HG02610 (cell line): ENCODE measurements at regions not wholly inside any gene's neighbourhood (a gene's known extent, or its start where the extent isn't known, plus 50 kb on each side); places are given as distances from the start of the nearest gene placed in this dataset.

Experiments
- ATAC-seq: cut with Tn5 transposase; IDR thresholded peaks from one replicate; pipeline ENCODE4 v1.9.1; 2021; ENCODE audit warnings: mild to moderate bottlenecking, moderate library complexity; ENCODE audit not compliant: unreplicated experiment

DNA sequence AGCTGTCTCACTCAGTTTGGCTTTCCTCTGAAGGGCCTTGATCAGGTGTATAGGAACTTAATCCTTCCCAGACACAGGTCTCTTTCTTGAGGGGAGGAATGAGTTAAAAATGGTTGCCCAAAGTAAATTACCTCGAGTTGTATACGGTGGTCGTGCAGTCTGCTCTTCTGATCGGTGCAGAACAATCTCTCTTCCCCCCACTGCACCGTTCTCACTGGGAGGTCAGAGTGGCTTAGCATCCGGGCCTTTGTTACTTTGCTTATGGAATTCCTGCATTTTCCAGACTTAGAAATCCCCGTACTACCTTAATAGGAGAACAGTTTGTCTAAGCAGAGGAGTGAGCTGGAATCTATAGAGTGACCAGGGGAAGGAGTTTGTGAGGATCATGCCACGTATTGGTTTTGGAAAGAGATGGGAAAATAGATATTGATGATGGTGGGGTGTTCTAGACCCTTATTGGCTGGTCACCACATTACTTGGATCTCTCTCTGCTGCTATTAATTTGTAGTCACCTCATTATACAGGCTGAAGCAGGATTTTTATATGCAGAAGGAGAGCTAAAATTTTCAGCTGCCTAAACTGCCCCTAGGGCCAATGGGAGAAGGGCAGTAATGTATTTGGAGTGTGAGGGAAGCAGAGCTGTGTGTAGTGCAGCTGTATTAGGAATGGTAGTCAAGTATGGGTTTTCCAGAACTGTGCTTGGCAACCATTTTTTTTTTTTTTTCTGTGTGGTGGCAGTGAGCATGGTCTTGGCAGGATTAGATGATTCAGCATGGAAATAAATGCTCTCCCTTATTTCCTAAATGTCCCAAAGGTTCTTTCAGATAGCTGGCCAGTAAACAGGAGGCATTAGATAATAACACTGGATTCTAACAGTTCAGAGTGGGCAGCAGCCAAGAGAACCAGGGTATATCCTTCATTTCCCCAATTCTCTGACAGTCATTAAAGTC is 81.5 kb downstream of the NDUFS5 start:
- no peak for ATAC-seq

DNA sequence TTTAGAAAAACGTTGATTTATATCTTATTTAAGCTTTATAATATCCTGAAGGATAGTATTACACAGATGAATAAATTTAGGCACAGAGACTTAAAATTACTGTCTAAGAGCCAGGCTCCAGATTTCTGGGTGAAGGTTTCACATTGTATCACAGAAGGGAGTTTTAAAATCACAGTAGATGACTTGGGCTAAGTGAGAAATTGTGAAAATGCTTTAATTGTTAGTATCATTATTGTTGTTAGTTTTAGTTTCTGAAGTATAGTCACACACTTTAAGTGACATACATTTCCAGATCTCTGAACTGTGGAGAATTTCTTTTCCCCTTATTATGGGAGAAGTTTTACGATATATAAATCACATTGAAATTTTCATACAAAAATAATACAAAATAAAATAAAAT is 83.5 kb downstream of the NDUFS5 start:
- ATAC-seq: no peak

DNA sequence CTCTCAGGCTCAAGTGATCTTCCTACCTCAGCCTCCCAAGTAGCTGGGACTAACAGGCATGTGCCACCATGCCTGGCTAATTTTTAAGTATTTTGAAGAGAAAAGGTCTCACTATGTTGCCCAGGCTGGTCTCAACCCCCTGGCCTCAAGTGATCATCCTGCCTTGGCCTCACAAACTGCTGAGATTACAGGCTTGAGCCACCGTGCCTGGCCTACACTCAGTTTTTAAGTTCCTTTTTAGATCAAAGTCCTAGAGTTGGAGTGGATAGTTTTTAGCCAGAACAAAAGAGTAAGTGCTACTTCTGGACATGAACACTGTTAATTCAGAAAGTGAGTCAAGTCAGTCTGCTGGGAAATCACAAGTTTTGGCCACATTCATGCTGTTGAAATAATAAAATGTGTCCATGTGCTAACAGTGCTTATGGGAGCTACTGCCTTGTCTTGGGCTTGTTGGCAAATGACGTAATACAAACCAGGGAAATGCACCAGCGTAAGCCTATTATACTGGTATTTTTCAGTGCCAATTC is 84.2 kb downstream of the NDUFS5 start:
- no peak for ATAC-seq

DNA sequence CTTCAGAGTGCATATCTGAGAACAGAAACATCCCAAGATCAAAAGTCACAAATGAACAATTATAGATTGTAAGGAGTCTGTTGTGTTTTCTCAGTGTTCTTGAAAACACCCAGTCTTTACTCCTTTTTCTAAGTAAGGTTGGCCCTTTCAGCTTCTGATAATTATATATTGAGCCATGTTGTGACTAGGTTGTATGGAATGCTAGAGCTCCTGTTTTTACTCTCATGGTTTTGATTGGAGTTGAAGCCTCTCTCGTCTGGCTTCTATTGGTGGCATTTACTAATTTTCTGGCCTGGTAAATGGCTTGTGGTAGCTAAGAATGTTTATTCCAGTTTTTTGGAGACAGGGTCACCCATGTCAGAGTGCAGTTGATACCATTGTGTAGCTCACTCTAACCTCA is 84.7 kb downstream of the NDUFS5 start:
- no peak for ATAC-seq

DNA sequence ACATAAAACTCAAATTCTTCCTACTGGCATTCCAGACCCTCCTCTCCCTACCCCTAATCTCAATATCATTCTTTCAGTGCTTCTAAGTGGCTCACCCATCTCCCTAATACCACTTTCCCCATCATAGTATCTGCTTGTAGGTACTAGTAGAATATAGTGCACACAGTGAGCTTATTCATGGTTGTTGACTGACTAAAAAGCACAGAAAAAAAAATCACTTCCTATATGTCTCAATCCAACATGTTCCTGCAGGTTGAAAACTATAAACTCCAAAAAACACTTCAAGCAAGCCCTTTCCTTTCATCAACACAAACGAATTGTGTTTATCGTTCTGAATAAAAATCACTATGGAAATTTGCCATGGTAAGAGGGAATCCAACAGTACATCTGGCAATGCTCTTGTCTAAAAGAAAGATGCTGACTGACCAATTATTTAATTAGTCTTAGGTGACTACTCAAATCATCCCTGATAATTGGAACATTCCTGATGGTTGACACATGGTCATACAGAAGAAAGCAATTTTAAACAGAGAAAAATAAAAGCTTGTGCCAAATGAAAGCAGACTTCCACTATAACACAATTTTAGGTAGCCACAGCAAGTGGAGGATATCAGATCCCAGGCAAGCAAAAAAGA is 87.1 kb downstream of the NDUFS5 start:
- no peak for ATAC-seq

DNA sequence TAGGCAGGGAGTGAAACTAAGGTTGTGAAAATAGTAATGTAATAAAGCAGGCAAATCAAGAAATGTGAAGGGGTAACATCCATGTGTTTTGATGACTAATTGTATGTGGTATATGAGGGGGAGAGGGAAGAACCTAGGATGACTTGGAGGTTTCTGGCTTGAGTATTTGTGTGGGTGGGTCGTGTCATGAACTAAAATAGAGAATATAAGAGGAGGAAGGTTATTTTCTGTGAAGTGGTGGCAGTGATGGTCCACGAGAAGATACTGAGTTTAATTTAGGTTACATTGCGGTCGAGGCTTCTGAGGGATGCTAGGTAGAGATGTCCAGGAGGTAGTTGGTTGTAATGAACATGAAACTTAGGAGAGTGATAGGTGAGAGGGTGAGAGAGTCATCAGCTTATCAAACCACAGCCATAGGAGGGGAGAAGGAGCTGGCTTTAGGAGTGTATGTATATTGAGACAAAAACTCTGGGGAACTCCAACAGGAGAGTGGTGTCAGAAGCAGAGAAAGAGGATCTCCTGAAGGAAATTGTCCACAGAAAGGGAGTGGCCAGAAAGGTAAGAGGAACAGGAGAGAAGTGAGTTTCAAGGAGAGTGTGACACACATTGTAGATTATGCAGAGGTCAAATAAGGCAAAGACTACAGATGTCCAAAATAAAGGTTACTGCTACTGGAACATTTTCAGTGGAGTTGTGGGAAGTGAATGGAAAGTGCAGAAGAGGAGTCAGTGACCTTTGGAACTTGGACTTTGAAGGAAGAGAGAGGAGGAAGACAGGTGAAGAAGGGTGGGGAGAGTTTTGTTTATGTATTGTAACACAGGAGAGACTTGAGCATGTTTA is 89.0 kb upstream of the MACF1 start:
- ATAC-seq: no peak

DNA sequence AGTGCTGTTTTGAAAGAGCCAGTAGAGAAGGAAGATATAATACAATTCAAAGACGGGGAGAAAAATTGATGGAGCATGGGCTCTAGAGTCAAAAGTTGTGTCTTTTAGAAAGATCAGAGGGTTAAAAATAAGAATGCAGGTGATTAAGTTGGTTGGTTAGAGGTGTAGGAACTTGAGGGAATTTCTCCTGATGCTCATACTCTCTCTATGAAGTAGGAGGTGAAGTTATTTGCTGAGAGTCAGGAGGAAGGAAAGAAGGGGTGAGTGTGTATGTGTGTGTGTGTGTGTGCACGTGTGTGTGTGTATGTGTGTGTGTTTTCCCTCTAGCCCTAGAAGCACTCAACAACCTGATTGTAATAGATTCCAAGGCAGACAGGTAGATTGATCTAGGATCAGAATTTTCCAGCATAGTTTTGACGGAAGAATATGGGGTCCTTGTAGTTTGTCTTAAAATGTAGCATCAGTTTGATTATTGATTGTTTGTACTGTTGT is 88.3 kb upstream of the MACF1 start:
- no peak for ATAC-seq

DNA sequence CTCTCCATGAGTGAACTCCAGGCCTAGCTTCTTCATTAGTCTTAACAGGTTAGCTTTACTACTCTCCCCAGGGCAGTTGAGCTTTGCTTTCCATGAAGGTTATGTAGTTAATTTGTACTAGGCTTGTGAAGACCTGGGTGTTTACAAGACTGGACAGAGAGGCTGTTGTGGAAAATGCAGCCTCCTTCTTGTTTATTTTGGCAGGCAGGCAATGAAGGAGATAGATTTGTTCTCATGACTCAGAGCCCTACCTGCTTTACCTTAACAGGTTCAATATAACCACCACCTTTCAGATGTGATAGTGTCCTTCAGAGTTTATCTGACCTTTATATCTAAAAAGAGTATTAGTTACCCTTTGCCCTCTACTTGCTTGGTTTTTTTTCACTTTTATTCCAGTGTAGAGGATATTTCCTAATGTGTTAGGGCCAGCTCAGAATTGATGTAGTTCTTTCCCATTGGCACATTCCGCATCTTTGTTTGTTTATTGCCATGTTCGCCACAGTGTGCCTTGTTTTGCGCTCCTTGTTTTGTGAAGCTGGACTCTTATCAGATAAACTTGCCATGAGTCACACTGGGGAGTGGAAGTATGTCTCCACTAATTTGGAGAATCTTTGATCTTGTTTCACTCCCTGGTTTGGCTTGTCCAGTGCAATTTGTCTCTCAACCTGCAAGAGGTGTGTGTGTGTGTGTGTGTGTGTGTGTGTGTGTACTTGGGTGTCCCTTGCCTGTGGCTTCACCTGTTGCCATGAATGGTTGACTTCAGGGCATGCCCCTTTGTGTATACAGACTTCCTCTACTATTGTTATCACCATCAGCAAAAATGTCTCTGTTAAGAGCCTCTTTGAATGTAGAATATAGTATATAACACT is 87.4 kb upstream of the MACF1 start:
- ATAC-seq: no peak

DNA sequence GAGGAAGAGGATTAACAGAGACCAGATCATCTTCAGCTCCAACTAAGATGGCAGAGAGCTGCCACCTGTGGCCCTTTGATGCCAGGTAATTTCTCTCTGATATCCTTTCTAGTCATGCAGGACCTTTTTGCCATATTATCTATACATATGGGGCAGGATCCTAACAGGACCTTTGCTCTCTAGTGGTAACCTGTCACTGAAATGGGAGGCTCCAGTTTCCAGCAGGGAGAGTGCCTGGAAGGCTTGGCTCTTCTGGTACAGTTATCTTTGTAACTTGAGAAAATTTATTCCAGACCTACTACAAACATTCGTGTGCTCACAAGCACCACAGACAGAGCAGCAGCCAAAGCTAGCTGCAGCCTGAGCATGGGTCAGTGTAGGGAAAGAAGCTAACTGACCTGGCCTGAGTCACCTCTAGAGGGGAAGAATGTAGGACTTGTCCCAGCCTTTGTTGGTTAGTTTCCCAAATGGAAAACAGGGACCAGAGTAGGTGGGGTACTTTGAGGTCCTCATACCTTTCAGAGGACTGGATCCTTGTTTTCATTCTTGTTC is 86.5 kb upstream of the MACF1 start:
- no peak for ATAC-seq

DNA sequence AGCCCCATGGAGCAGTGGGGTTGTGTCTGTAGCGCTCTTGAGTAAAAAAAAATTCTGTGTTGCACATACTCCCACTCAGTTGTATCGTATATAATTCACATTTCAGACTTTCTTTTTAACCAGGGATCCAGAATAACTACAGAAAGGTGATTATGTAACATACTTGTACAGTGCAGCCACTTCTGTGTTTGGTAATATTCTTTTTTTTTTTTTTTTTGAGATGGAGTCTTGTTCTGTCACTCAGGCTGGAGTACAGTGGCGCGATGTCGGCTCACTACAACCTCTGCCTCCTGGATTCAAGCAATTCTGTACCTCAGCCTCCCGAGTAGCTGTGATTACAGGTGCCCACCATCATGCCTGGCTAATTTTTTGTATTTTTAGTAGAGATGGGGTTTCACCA is 82.4 kb upstream of the MACF1 start:
- ATAC-seq: no peak

DNA sequence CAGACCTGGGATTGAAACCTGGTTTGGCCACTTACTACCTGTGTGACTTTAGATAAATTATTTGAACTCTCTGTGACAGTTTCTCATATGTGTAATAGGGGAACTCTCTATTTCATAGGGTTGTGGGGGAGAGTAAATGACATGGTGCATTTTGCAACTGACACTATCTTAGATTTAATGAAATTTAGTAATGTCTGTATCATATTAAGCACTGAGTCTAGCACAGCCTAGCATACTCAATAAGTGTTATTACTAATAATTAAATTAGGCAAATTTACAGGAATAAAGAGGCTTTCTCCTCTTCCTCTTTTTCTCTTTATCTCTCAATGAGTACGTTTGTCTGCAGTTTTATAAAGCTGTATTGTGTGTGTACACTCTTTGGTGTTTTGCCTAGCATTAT is 80.2 kb upstream of the MACF1 start:
- no peak for ATAC-seq

DNA sequence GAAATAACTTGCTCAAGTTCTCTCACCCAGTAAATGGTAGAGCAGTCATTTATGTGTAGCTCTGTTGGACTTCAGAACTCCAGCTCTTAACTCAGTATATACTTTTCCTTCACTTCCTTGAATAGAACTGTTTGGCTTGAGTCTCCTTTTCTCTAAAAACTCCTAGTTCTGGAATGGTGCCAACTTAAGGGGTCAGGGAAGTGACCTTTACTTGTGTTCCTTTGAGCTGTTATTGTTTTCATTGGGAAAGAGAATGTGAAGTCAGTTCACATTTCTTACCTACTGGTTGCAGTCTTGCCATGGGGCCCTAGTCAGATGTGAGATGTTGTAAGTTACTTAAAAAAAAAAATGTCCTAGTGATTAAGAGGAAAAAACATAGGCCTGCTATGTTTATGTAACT is 77.0 kb upstream of the MACF1 start:
- no peak for ATAC-seq

DNA sequence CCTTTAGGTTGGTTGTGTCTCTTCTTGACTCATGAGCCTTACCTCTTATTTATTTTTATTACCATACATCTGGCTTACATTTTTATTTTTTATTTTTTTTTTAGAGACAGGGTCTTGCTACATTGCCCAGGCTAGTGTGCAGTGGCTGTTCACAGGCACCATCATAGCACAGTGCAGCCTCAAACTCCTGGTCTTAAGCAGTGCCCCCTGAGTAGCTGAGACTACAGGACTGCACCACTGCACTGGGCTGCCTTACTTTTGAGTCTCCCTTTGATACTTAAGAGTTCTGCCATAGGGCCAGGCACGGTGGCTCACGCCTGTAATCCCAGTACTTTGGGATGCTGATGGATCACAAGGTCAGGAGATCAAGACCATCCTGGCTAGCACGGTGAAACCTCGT is 76.4 kb upstream of the MACF1 start:
- ATAC-seq: no peak

DNA sequence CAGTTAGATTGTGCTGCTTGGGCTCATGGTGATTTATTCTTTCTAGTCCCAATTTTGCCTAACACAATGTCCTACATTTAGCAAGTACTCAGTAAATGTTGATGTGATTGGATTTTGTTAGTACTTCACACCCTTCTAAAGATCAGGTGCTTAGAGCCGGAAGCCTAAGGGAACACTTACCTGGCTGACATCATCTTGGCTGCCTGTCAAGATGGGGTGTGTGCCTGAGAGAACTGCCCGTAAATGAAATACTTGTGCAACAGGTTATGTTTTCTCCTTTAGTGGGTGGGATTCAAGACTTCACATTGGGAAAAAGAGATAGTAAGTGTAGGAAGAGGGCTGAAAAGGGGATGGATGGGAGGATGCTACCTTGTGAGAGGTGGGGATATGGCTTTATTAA is 75.5 kb upstream of the MACF1 start:
- no peak for ATAC-seq

DNA sequence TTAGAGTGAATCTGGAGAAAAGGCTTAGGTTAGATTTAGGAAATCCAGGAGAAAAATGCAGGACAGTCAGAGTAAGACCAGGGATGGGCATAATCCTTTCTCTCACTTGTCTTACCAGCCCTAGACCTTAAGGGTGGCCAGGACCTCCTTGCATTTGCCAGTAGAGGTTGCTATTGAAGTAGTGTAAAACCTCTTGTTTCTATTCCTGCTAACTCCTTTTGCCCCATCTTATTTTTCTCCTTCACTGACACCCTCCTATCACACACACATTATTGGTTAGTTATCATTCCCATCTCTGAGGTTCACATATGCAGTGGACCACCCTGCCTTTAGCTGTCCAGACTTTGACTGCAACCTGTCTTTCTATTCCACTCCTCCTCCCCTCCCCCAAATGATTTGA is 75.0 kb upstream of the MACF1 start:
- ATAC-seq: no peak

DNA sequence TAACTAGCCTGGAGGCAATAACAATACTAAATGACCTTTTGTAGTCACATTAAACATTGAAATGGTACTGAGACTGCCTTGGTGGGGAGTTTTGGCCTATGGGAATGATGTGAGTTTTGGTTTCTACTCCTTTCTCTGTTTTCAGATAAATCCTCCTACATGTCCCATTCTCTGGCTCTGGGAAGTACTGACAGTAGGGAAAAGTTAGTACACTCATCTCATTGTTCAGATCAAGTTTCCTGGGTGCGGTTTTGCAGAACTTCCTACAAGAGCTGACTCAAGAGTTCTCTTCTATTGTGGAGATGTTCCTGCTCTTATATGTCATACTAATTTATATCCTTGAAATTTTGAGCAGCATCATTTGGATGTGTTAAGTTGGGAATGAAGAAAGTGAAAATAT is 74.2 kb upstream of the MACF1 start:
- ATAC-seq: no peak

DNA sequence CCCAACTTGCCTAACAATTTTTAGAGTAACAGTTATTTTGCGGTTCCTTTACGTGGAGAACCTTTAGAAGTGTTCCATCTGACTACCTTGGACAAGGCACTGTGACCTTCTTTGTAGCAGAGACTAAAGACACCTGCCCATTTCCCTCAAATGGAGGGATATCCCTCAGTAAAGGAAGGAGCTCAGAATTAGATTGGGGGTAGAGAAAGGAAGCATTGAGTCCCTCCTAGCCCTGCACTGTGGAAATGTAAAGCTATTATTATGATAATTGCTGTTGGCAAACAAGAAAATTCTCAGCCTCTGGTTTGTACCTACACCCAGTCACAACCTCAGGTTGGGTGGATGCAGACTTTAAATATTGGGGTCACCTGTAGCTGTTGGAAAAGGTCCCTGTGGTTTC is 72.6 kb upstream of the MACF1 start:
- ATAC-seq: no peak

DNA sequence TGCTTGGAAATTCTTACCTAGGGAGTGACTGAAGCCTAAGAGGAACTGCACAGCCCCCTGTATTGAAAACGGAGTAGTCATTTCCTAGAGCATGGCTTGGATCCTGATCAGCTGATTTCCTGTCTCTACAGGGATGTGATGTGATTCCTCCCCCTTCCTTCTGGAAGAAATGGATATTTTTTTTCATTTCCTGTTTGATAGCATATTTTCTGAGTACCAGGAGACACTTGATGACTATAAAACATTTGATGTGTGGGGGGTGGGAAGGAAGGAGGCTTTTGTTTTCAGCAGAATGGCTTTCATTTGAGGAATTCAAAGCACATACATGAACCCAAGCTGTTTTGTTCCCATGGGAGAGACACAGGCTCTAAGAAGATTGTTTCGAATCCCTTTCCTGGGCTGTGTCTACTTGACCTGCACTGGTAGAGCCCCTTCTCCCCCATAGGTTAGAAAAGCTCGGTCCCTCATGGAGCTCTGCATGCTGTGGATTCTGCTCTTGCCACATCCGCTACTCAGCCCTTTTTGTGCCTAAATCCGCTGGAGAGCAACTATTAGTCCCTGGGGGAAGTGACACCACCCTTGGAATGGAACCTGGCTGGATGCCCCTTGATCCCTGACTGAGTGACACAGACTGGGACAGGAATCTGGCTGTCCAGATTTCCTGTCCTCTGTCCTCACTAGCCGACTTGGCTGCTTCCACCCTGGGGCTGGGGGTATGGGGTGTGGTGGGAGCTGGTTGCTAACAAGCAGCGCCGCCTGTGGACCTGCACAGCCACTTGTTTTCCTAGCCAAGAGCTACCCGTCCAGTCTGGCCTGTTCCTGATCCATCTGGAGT is 71.8 kb upstream of the MACF1 start:
- no peak for ATAC-seq

DNA sequence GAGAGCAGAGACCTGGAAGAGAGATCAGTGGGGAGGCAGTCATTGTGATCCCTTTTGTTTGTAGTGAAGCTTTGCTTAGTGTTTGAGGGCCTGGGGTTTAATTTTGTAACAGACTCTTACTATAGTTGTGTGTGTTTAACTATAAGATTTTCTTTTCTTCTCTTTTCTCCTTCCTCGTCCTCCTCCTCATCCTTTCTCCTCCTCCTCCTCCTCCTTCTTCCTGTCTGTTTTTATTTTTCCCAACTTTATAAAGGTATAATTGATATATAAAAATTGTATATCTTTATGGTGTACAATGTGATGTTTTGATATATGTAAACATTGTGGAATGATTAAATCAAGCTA is 71.2 kb upstream of the MACF1 start:
- ATAC-seq: no peak
